Gastrocnemius medialis (tissue), 4 donors: ENCODE measurements at regions not wholly inside any gene's neighbourhood (a gene's known extent, or its start where the extent isn't known, plus 50 kb on each side); places are given as distances from the start of the nearest gene placed in this dataset.

Experiments
- ATAC-seq, 2 donors: fragments of 150-250 bp; one replicate each; pipeline ENCODE4 v1.9.1; 2016
- DNase-seq, 2 donors: peaks; one replicate each; pipeline ENCODE4 v3.0.0-alpha.2; 2019
- H3K27ac ChIP-seq, 4 donors: fragments of 200-600 bp; sonication (generic); 1 replicate in 1 of 4; 2 replicates in 3 of 4; pipeline ENCODE4 v1.5.1; 2016 to 2018; ENCODE audit warnings: mild to moderate bottlenecking in 2 of 4, moderate library complexity in 1 of 4
- H3K27me3 ChIP-seq, 3 donors: fragments of 200-600 bp; sonication (generic) in 2 of 3; 1 replicate in 1 of 3; 2 replicates in 2 of 3; pipeline versions ENCODE4 v1.5.1 to v1.6.0; 2016 to 2019; ENCODE audit warnings: mild to moderate bottlenecking in 1 of 3, moderate library complexity in 1 of 3
- H3K36me3 ChIP-seq, 2 donors: fragments of 200-600 bp; sonication (generic) in 1 of 2; one replicate each; pipeline ENCODE4 v1.5.1; 2017 to 2018
- H3K4me1 ChIP-seq, 2 donors: fragments of 200-600 bp; sonication (generic) in 1 of 2; one replicate each; pipeline ENCODE4 v1.5.1; 2016 to 2017; ENCODE audit warnings: mild to moderate bottlenecking in 2 of 2
- H3K4me3 ChIP-seq, 4 donors: fragments of 200-600 bp; sonication (generic) in 3 of 4; 1 replicate in 1 of 4; 2 replicates in 3 of 4; pipeline ENCODE4 v1.5.1; 2016 to 2019; ENCODE audit warnings: mild to moderate bottlenecking in 2 of 4
- H3K9me3 ChIP-seq, 3 donors: fragments of 200-600 bp; sonication (generic) in 2 of 3; 1 replicate in 1 of 3; 2 replicates in 2 of 3; pipeline ENCODE4 v1.5.1; 2016 to 2019
- POLR2A ChIP-seq, 2 donors: fragments of 450-650 bp; IDR thresholded peaks; one replicate each; pipeline ENCODE4 v1.6.1; 2017; ENCODE audit warnings: antibody characterized with exemption in 2 of 2, mild to moderate bottlenecking in 2 of 2, moderate library complexity in 2 of 2
- in situ Hi-C, 4 donors: fragments of 200-750 bp; cut with MboI; loops; one replicate each; pipeline versions ENCODE4 v1.15.0 to v1.8.0; 2017; ENCODE audit warnings: low sequenced_read_pairs in 4 of 4
- intact Hi-C: fragments of 100-400 bp; cut with DNase I; formaldehyde crosslinking; loops from one replicate; pipeline ENCODE4 v1.15.1; 2023; ENCODE audit warnings: low total_unique reads
- TF ChIP-seq, protein P1 (sequence below), 5 experiments: fragments of 450-650 bp in 3 of 5; fragments of 200-600 bp in 2 of 5; sonication (generic) in 2 of 5; IDR thresholded peaks in 4 of 5; conservative IDR thresholded peaks in 1 of 5; 1 replicate in 4 of 5; 2 replicates in 1 of 5; pipeline ENCODE4 v1.5.1; 2016 to 2019; ENCODE audit warnings: antibody characterized with exemption in 5 of 5, mild to moderate bottlenecking in 3 of 5, moderate library complexity in 3 of 5

DNA sequence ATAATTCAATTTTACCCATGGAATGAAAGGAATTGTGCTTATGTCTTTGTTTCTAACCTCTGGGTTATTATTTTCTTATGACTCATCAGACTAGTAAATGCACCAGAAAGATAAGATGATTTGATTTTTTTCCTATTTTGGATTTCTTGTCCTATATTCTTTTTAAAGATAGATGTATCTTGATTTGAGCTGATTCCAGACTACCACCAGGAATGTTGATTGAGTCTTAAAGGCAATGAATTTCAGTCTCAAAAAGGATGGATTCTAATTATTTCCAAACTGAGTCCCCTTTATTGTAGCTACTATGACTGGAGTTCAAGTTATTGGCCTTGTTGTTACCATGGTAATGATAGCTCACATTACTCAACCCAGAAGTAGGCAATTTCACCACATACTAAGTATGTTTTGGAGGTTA lies 95.8 kb upstream of the RGS4 start:
- Histone ChIP-seq H3K27me3 (no peaks in the 10 kb centered on the region), H3K4me3 (no peak overlapping the region), H3K27ac (no peak overlapping the region), H3K9me3 (no peaks in the 10 kb centered on the region), H3K36me3 (no peaks in the 10 kb centered on the region), H3K4me1 (peaks cover 0 to 7% of the 10 kb centered on the region in 2 donors)
- in situ Hi-C loops: no loop called here
- ATAC-seq: no peak
- no peak for DNase-seq
- TF ChIP-seq, protein P1, sequence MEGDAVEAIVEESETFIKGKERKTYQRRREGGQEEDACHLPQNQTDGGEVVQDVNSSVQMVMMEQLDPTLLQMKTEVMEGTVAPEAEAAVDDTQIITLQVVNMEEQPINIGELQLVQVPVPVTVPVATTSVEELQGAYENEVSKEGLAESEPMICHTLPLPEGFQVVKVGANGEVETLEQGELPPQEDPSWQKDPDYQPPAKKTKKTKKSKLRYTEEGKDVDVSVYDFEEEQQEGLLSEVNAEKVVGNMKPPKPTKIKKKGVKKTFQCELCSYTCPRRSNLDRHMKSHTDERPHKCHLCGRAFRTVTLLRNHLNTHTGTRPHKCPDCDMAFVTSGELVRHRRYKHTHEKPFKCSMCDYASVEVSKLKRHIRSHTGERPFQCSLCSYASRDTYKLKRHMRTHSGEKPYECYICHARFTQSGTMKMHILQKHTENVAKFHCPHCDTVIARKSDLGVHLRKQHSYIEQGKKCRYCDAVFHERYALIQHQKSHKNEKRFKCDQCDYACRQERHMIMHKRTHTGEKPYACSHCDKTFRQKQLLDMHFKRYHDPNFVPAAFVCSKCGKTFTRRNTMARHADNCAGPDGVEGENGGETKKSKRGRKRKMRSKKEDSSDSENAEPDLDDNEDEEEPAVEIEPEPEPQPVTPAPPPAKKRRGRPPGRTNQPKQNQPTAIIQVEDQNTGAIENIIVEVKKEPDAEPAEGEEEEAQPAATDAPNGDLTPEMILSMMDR (IDR thresholded peaks at IDR 0.05 in 4 of 5, conservative IDR thresholded peaks at IDR 0.05 in 1 of 5): no peak
- TF ChIP-seq POLR2A (IDR thresholded peaks at IDR 0.05): no peak
- intact Hi-C loops: no loop called here

DNA sequence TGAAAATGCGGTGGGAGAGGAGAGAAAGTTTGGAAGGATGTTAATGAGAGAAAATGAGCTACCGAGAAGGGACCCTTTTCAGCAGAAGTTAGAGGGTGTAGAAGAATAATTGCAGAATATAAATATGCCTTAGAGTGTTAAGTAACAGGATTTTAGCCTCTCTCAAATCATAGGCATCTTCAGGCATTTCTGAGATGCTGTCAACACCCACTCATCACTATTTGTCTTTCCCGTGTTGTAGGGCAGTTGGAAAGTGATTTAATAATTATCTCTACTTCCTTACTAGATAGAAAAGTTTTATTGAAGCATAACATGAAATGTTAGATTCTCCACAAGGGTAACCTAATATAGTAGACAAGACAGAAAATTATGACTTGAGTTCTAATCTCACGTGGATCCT lies 96.4 kb upstream of the RGS4 start:
- H3K36me3 ChIP-seq: no peaks in the 10 kb centered on the region
- ATAC-seq (no peak), DNase-seq (no peak)
- intact Hi-C loops: no loop called here
- H3K4me1 ChIP-seq: peaks cover 0 to 7% of the 10 kb centered on the region in 2 donors
- TF ChIP-seq, protein P1 (IDR thresholded peaks at IDR 0.05 in 4 of 5, conservative IDR thresholded peaks at IDR 0.05 in 1 of 5): no peak
- TF ChIP-seq POLR2A (IDR thresholded peaks at IDR 0.05): no peak
- in situ Hi-C loops: no loop called here
- no peaks in the 10 kb centered on the region for H3K27me3 ChIP-seq
- no peak overlapping the region for H3K4me3 ChIP-seq
- H3K9me3 ChIP-seq: no peaks in the 10 kb centered on the region
- no peak overlapping the region for H3K27ac ChIP-seq

DNA sequence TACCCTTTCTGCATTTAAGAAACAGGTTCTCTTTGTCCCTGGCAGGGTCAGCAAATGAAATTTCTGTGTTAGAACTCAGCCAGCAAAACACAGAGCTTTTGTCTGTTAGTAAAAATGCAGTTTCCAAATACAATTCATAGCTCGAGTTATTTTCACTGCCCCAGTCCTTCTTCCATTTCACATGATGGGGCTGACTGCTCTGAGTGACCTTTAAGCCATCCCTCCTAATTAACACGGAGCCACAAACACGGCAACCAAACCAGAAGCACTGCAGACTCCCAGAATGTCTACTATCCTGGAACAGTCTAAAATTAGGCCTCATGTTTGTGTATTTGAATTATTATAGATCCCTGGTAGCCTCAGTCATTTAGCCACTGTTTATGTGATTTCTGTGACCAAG lies 99.1 kb upstream of the RGS4 start:
- DNase-seq (no peak), ATAC-seq (no peak)
- H3K36me3 ChIP-seq: no peaks in the 10 kb centered on the region
- H3K9me3 ChIP-seq: no peaks in the 10 kb centered on the region
- in situ Hi-C loops (no loop called here), intact Hi-C loops (no loop called here)
- TF ChIP-seq POLR2A (IDR thresholded peaks at IDR 0.05): no peak
- TF ChIP-seq, protein P1 (IDR thresholded peaks at IDR 0.05 in 4 of 5, conservative IDR thresholded peaks at IDR 0.05 in 1 of 5): no peak
- no peak overlapping the region for H3K4me3 ChIP-seq
- no peak overlapping the region for H3K27ac ChIP-seq
- peaks cover 0 to 7% of the 10 kb centered on the region in 2 donors for H3K4me1 ChIP-seq
- no peaks in the 10 kb centered on the region for H3K27me3 ChIP-seq

DNA sequence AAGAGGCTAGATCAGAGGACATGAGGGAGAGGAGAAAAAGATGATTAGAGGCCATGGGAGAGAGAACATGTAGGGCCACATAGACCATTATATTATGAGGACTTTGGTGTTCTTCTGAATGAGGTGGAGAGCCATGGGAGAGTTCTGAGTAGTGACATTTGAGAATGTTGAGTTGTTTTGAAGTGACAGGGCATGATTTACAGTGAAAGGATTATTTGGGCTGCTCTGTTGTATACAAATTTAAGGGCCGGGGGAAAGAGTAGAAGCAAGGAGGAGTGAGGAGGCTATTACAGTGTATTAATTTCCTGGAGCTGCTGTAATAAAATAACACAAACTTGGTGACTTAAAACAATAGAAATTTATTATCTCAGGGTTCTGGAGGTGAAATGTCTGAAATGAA lies 102.5 kb upstream of the RGS4 start:
- Histone ChIP-seq H3K36me3 (no peaks in the 10 kb centered on the region), H3K4me1 (peaks cover 0 to 7% of the 10 kb centered on the region in 2 donors), H3K27ac (no peak overlapping the region), H3K27me3 (no peaks in the 10 kb centered on the region), H3K9me3 (no peaks in the 10 kb centered on the region), H3K4me3 (no peak overlapping the region)
- ATAC-seq (no peak), DNase-seq (no peak)
- intact Hi-C loops: no loop called here
- no peak for TF ChIP-seq POLR2A (IDR thresholded peaks at IDR 0.05)
- TF ChIP-seq, protein P1 (IDR thresholded peaks at IDR 0.05 in 4 of 5, conservative IDR thresholded peaks at IDR 0.05 in 1 of 5): no peak
- in situ Hi-C loops: no loop called here

DNA sequence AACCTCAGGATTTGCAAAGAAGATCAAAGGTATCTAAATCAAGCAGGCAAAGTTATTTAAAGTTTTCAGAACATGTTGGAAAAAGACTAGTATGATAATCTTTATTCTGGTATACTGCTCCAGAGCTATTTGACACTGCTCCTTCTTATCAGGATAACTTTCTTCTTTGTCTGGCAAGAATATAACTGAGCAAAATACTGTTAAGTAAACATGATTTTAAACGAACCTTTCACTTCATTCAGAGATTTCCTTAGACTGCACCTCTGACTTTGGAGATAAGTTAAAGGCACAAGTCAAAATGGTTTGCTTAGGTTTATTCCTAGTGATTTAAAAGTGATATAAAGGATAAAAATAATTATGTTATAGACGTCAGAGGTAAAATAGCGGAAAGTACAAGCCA lies 103.9 kb upstream of the CCDC190 start:
- Histone ChIP-seq H3K27me3 (no peaks in the 10 kb centered on the region), H3K4me1 (peaks cover 0 to 3% of the 10 kb centered on the region in 2 donors), H3K9me3 (no peaks in the 10 kb centered on the region), H3K4me3 (no peak overlapping the region), H3K36me3 (no peaks in the 10 kb centered on the region), H3K27ac (no peak overlapping the region)
- in situ Hi-C loops: no loop called here
- ATAC-seq: no peak
- TF ChIP-seq, protein P1 (IDR thresholded peaks at IDR 0.05 in 4 of 5, conservative IDR thresholded peaks at IDR 0.05 in 1 of 5): no peak
- no peak for DNase-seq
- intact Hi-C loops: no loop called here
